ENCODE measurements at regions not wholly inside any gene's neighbourhood (a gene's known extent, or its start where the extent isn't known, plus 50 kb on each side); places are given as distances from the start of the nearest gene placed in this dataset.

- no peak for TF ChIP-seq CTCF (conservative IDR thresholded peaks at IDR 0.05)
- DNase-seq (ENCODE audit: low read depth, low spot score), result no peak
- H3K27me3 Mint-ChIP-seq (ENCODE audit: low read depth), result peaks cover 9% of the 10 kb centered on the region
- no peaks in the 10 kb centered on the region for H3K36me3 Mint-ChIP-seq (ENCODE audit: low read depth)
- no peak overlapping the region for H3K4me3 Mint-ChIP-seq
- H3K27ac Mint-ChIP-seq (ENCODE audit: unreplicated experiment), result no peak overlapping the region
- H3K9me3 Mint-ChIP-seq, result no peaks in the 10 kb centered on the region
- H3K4me1 Mint-ChIP-seq, result peaks cover 8% of the 10 kb centered on the region
Measured at GRCh38 chr4:183563874-183564273, 59.0 kb downstream of the ING2 start.

GRCh38 chr4:183571350-183571941 lies 66.6 kb downstream of the ING2 start:
- peaks cover 16% of the 10 kb centered on the region for H3K27me3 Mint-ChIP-seq (ENCODE audit: low read depth)
- H3K27ac Mint-ChIP-seq (ENCODE audit: unreplicated experiment), result peak overlapping the region; percentile 43
- no peak overlapping the region for H3K4me3 Mint-ChIP-seq
- H3K36me3 Mint-ChIP-seq (ENCODE audit: low read depth), result no peaks in the 10 kb centered on the region
- no peaks in the 10 kb centered on the region for H3K9me3 Mint-ChIP-seq
- no peak for TF ChIP-seq CTCF (conservative IDR thresholded peaks at IDR 0.05)
- DNase-seq (ENCODE audit: low read depth, low spot score), result no peak
- peaks cover 7% of the 10 kb centered on the region for H3K4me1 Mint-ChIP-seq

- no peak overlapping the region for H3K27ac Mint-ChIP-seq (ENCODE audit: unreplicated experiment)
- no peak for DNase-seq (ENCODE audit: low read depth, low spot score)
- no peaks in the 10 kb centered on the region for H3K4me1 Mint-ChIP-seq
- TF ChIP-seq CTCF (conservative IDR thresholded peaks at IDR 0.05), result no peak
- H3K27me3 Mint-ChIP-seq (ENCODE audit: low read depth), result peaks cover 9% of the 10 kb centered on the region
- H3K9me3 Mint-ChIP-seq, result peaks cover 2% of the 10 kb centered on the region
- H3K4me3 Mint-ChIP-seq, result no peak overlapping the region
- H3K36me3 Mint-ChIP-seq (ENCODE audit: low read depth), result no peaks in the 10 kb centered on the region
Measured at GRCh38 chr4:183576701-183577404, 72.0 kb downstream of the ING2 start.

GRCh38 chr4:183580370-183580769 lies 75.5 kb downstream of the ING2 start:
- DNase-seq (ENCODE audit: low read depth, low spot score), result no peak
- Mint-ChIP-seq H3K4me1 (no peaks in the 10 kb centered on the region), H3K9me3 (peaks cover 9% of the 10 kb centered on the region), H3K36me3 (ENCODE audit: low read depth) (no peaks in the 10 kb centered on the region), H3K27me3 (ENCODE audit: low read depth) (no peaks in the 10 kb centered on the region), H3K27ac (ENCODE audit: unreplicated experiment) (no peak overlapping the region), H3K4me3 (no peak overlapping the region)
- TF ChIP-seq CTCF (conservative IDR thresholded peaks at IDR 0.05), result no peak

GRCh38 chr4:183580849-183581248 lies 76.0 kb downstream of the ING2 start:
- no peak for TF ChIP-seq CTCF (conservative IDR thresholded peaks at IDR 0.05)
- Mint-ChIP-seq H3K27ac (ENCODE audit: unreplicated experiment) (no peak overlapping the region), H3K4me3 (no peak overlapping the region), H3K27me3 (ENCODE audit: low read depth) (no peaks in the 10 kb centered on the region), H3K9me3 (peaks cover 9% of the 10 kb centered on the region), H3K36me3 (ENCODE audit: low read depth) (no peaks in the 10 kb centered on the region), H3K4me1 (no peaks in the 10 kb centered on the region)
- no peak for DNase-seq (ENCODE audit: low read depth, low spot score)
